NB4 (cell line): ENCODE measurements at regions not wholly inside any gene's neighbourhood (a gene's known extent, or its start where the extent isn't known, plus 50 kb on each side); places are given as distances from the start of the nearest gene placed in this dataset.
A peak's percentile ranks its signal among the peaks of the same experiment; 100 is the strongest.

Experiments
- DNase-seq: peaks from one replicate; pipeline ENCODE4 v3.0.0; 2010; ENCODE audit warnings: low read depth
- H3K4me3 ChIP-seq: one replicate; pipeline ENCODE4 v1.5.1; 2011; ENCODE audit warnings: mild to moderate bottlenecking, low read depth, low read length, moderate library complexity
- CTCF ChIP-seq: IDR thresholded peaks from one replicate; pipeline ENCODE4 v1.5.1; 2012; ENCODE audit warnings: low read depth, low read length
- MYC ChIP-seq: IDR thresholded peaks from 2 replicates; pipeline ENCODE4 v1.6.1; 2011; ENCODE audit warnings: low read depth, low read length
- POLR2A ChIP-seq: IDR thresholded peaks from 2 replicates; pipeline ENCODE4 v1.6.1; 2011; ENCODE audit warnings: mild to moderate bottlenecking; ENCODE audit not compliant: insufficient read length; ENCODE audit errors: extremely low read depth
- TF ChIP-seq, protein P1 (sequence below): IDR thresholded peaks from 2 replicates; pipeline ENCODE4 v1.6.1; 2011; ENCODE audit warnings: low read depth, low read length

- DNase-seq: no peak
- TF ChIP-seq POLR2A (no peak), MYC (no peak), CTCF (no peak)
- TF ChIP-seq, protein P1, sequence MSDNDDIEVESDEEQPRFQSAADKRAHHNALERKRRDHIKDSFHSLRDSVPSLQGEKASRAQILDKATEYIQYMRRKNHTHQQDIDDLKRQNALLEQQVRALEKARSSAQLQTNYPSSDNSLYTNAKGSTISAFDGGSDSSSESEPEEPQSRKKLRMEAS: no peak
- H3K4me3 ChIP-seq: no peak overlapping the region
These were observed 82.2 kb downstream of the SOD2 start for GRCh38 chr6:159610881-159611280.

DNA sequence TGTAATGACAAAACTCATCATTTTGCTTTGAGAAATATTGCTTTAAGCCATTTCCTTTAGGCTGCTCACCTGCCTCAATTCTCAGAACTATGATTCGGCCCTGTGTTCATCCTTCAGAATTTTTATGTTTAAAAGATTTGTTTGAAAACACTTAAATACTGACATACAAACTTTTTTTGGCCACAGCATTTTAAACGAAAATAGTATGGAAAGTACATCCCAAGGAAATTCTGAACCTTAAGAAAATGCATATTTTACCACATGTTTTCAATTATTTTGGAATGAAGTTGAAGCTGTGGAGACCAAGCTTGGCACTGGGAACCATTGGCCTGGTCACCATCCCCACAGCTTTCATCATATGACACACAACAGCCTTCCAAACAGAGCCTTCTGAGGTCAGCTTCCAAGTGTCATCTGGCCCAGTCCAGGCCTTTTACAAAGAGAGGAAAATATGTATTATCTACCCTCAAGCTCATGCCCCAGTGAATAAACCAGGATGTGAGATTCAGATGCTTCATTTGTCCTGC is 83.3 kb downstream of the SOD2 start:
- no peak for DNase-seq
- H3K4me3 ChIP-seq: no peak overlapping the region
- TF ChIP-seq CTCF (no peak), MYC (no peak), POLR2A (no peak)
- TF ChIP-seq, protein P1: no peak

GRCh38 chr6:159608961-159609651 is 83.9 kb downstream of the SOD2 start:
- no peak overlapping the region for H3K4me3 ChIP-seq
- TF ChIP-seq CTCF (peak; percentile 68), MYC (no peak), POLR2A (no peak)
- TF ChIP-seq, protein P1: 0 out of 2 replicates have a peak, but pooled peaks have one; percentile 15
- peak; percentile 61 for DNase-seq

DNA sequence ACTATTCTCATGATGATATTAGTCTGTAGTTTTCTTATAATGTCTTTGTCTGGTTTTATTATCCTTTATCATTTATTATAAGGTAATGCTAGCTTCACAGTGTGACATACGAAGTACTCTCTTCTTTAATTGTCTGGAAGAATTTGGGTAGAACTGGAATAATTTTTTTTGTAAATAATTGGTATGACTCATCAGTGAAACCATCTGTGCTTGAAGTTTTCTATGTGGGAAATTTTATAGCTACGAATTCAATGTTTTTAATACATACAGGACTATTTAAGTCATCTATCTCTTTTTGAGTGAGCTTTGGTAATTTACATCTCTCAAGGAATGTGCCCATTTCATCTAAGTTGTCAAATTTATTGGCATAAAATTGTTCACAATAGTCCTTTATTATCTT is 86.3 kb downstream of the SOD2 start:
- no peak for DNase-seq
- H3K4me3 ChIP-seq: no peak overlapping the region
- no peak for TF ChIP-seq MYC
- no peak for TF ChIP-seq CTCF
- TF ChIP-seq, protein P1: no peak
- no peak for TF ChIP-seq POLR2A

- DNase-seq: no peak
- TF ChIP-seq POLR2A (no peak), CTCF (no peak), MYC (no peak)
- TF ChIP-seq, protein P1: no peak
- H3K4me3 ChIP-seq: no peak overlapping the region
These were observed 88.5 kb downstream of the SOD2 start for GRCh38 chr6:159604443-159604956.
